ENCODE measurements at regions not wholly inside any gene's neighbourhood (a gene's known extent, or its start where the extent isn't known, plus 50 kb on each side); places are given as distances from the start of the nearest gene placed in this dataset.
"Not testable (repeated sequence)": the region's sequence is repeated elsewhere in the genome, so short reads cannot be mapped to it uniquely, and the experiment has no call there.

- no peak for DNase-seq
Measured at GRCh38 chr5:89712134-89712700, 697.3 kb downstream of the CETN3 start.

GRCh38 chr5:89711526-89711925 lies 698.0 kb downstream of the CETN3 start:
- DNase-seq: no peak

DNA sequence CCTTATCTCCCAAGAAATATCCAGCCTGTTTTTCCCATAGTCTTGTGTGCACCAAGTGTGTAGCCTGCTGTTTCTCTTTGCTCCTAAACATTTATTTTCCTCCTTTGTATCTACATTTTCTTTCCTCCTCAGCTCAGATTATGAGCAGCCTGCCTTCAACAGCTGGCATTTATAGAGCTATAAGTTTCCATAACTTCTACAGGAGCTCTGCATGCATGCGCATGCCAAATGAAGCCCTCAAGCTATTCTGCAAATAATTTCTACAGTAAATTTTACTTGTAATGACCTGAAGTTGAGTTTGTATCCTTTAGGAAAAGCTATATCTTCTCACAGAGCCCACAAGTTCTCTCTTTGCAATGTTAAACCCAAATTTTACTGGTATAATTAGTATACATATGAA lies 699.5 kb downstream of the CETN3 start:
- DNase-seq: no peak

GRCh38 chr5:89707891-89708290 lies 701.7 kb downstream of the CETN3 start:
- no peak for DNase-seq

DNA sequence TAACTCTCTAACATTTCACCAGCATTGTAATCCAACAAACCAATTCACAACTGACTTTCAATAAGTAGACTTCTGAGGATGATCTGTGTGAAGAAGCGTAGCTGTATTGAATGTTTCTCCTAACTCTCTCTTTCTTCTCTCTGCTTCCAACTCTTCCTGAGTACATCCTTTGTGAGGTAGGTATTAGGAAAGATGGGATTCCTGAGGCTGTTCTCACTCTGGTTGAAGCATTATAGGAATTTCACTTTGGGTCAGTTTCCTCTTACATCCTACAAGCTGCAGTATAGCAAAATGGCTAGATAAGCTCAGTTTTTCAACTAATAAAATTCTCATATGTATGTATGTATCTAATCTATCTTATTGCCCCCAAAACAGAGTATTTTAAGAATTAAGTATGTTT lies 702.8 kb downstream of the CETN3 start:
- DNase-seq: no peak

DNA sequence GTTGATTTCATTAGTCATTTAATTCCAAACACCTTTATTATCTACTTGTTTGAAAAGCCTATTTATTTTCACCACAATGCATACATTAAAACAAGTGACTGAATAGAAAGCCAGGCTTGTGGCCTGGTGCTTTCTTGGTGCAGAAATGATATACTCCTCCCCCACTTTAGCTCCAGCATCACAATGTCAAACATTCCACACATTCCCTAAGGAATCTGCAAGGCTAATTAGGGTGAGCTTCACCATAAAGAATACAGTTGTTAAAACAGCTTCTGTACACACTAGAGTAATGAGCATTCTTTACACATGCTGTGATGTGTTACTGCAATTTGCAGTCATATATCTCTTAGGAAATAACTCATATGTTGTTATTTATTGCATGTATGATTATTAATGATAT lies 705.7 kb downstream of the CETN3 start:
- DNase-seq: peak; percentile 76

- DNase-seq: no peak
Measured at GRCh38 chr5:89698028-89698427, 711.5 kb downstream of the CETN3 start.

DNA sequence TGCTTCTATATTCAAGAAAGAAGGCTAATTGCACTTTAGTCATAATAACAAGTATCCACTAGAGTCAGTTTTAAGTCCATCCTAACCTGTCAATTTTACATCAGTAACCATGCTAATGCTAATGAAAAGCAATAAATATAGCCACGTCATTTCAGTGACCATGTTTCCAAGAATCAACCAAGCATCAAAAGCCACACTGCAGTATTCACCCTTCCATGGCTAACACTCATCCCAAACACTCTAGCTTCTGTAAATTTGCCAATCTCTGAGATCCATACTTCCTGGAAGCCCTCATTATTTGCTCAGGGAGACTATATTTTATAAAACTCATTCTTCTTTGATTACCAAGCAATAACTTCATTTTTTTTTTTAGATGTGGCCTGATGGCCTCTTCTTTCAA lies 712.0 kb downstream of the CETN3 start:
- no peak for DNase-seq

DNA sequence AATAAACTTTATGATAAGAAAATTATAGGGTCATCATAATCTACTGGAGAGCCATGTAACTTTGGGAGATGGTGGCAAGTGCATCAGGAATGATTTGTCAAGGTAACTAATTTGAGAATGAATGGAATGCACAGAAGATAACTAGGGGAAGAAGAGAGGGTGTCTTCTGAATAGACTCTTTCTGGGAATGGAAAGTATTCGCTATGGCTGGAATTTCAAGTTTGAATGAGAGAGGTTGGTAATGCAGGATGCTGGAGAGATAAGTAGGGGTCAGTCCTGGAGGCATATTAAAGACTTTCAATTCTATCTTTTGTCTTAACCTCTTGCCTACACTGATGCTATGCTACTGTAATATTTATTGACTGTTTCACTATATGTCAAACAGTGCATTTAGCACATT lies 714.2 kb downstream of the CETN3 start:
- DNase-seq: no peak

- no peak for DNase-seq
Measured at GRCh38 chr5:89694026-89694550, 715.5 kb downstream of the CETN3 start.

DNA sequence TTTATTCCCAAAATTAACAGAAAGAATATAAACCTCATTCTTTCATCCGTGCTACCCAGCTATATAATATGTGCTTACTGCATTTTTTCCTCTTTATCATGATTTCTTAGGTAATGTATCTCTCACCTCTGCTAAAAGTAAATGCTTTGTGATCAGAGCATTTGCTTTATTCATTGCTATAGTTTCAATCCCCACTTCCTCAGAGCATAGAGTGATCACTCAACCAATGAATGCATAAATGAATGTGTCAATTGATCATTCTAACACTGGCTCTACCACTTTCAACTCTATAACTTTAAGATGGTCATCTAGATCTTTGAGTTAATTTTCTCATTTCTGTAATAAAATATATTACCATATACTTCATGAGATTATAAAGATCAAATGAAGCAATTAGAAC lies 719.2 kb downstream of the CETN3 start:
- no peak for DNase-seq

- no peak for DNase-seq
Measured at GRCh38 chr5:89686081-89686765, 723.3 kb downstream of the CETN3 start.

- no peak for DNase-seq
Measured at GRCh38 chr5:89676634-89677033, 732.9 kb downstream of the CETN3 start.

DNA sequence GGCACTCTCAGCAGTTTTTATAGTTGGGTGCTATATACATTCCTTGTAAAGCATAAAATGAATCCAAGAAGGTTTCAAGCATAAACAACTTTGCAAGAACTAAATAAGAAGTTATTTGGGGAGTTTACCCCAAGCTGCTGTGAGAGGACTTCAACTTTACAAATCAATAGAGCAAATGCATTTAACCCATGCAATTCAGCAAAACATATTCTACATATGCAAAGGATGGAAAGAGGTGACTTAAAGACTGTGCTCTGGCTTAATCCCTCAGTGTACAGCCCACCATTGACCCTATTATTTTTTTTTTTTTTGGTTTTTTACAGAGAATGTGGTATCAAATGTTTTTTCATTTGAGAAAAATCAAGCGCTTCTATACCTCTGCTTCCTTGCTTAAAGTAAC lies 736.5 kb downstream of the CETN3 start:
- no peak for DNase-seq

GRCh38 chr5:89668821-89669220 lies 740.7 kb downstream of the CETN3 start:
- no peak for DNase-seq

- DNase-seq: no peak
Measured at GRCh38 chr5:89662499-89662898, 747.1 kb downstream of the CETN3 start.

GRCh38 chr5:89638871-89639270 lies 755.9 kb upstream of the MEF2C start:
- DNase-seq: no peak

DNA sequence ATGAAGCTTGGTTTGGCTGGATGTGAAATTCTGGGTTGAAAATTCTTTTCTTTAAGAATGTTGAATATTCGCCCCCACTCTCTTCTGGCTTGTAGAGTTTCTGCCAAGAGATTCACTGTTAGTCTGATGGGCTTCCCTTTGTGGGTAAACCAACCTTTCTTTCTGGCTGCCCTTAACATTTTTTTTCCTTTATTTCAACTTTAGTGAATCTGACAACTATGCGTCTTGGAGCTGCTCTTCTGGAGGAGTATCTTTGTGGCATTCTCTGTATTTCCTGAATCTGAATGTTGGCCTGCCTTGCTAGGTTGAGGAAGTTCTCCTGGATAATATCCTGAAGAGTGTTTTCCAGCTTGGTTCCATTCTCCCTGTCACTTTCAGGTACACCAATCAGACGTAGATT lies 751.2 kb upstream of the MEF2C start:
- DNase-seq: not testable (repeated sequence)

GRCh38 chr5:89630064-89630463 lies 747.1 kb upstream of the MEF2C start:
- DNase-seq: not testable (repeated sequence)

DNA sequence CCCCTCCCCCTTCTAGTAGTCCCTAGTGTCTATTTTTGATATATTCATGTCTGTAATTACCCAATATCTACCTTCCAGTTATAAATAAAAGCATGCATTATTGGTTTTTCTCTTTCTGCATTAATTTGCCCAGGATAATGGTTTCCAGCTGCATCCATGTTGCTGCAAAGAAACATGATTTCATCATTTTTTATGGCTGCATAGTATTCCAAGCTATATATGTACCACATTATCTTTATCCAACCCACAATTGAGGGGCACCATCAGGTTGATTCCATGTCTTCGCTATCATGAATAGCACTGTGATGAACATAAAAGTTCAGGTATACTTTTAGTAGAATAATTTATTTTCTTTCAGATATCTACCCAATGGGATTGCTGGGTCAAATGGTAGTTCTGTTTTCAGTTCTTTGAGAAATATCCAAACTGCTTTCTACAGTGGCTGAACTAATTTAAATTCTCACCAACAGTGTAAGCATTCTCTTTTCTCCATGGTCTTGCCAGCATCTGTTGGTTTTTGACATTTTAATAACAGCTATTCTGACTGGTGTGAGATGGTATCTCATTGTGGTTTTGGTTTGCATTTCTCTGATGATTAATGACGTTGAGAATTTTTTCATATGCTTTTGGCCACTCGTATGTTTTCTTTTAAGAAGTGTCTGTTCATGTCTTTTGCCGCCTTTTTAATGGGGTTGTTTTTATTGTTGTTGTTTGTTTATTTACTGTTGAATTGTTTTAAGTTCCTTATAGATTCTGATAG lies 746.1 kb upstream of the MEF2C start:
- DNase-seq: no peak

- no peak for DNase-seq
Measured at GRCh38 chr5:89615839-89616518, 733.0 kb upstream of the MEF2C start.

- no peak for DNase-seq
Measured at GRCh38 chr5:89613222-89613956, 730.4 kb upstream of the MEF2C start.

Data from eye (tissue), 1 donor.